ENCODE measurements at regions not wholly inside any gene's neighbourhood (a gene's known extent, or its start where the extent isn't known, plus 50 kb on each side); places are given as distances from the start of the nearest gene placed in this dataset.
"Not testable (repeated sequence)": the region's sequence is repeated elsewhere in the genome, so short reads cannot be mapped to it uniquely, and the experiment has no call there.

- H3K9me3 Mint-ChIP-seq, result no peaks in the 10 kb centered on the region
- H3K4me3 Mint-ChIP-seq, result no peak overlapping the region
- no peaks in the 10 kb centered on the region for H3K4me1 Mint-ChIP-seq (ENCODE audit: low read depth)
- H3K36me3 Mint-ChIP-seq (ENCODE audit: insufficient read depth), result no peaks in the 10 kb centered on the region
- DNase-seq (no peak), ATAC-seq (no peak)
- peaks cover 4% of the 10 kb centered on the region for H3K27me3 Mint-ChIP-seq (ENCODE audit: low read depth)
Observed at GRCh38 chr18:51480407-51481261, 283.2 kb upstream of the MEX3C start.

- Mint-ChIP-seq H3K27me3 (ENCODE audit: low read depth) (peaks cover 2% of the 10 kb centered on the region), H3K36me3 (ENCODE audit: insufficient read depth) (no peaks in the 10 kb centered on the region), H3K4me1 (ENCODE audit: low read depth) (no peaks in the 10 kb centered on the region), H3K4me3 (no peak overlapping the region), H3K9me3 (no peaks in the 10 kb centered on the region)
- ATAC-seq, result no peak
- no peak for DNase-seq
Observed at GRCh38 chr18:51486735-51487366, 289.4 kb upstream of the MEX3C start.

- Mint-ChIP-seq H3K4me3 (no peak overlapping the region), H3K27me3 (ENCODE audit: low read depth) (peaks cover 2% of the 10 kb centered on the region), H3K9me3 (no peaks in the 10 kb centered on the region), H3K36me3 (ENCODE audit: insufficient read depth) (no peaks in the 10 kb centered on the region), H3K4me1 (ENCODE audit: low read depth) (no peaks in the 10 kb centered on the region)
- DNase-seq (no peak), ATAC-seq (no peak)
Observed at GRCh38 chr18:51490417-51490816, 292.9 kb upstream of the MEX3C start.

DNA sequence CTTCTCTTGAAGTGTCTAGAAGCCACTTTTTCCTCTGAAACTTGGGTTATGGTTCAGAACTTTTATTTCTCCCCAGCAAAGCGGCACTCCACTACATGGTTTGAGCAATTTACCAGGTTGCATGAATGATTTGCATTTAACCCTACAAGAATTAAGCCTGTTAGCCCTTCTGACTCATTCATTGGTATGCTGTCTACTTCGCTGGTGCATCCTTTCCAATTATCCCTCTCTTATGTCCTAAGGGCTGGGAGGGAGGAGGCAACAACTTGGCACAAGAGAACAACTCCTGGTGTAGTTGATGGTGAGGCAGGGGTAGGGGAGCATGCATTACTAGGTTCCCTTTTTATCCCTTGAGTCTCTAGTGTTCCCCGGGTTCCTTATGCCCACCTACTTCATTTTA is 293.4 kb upstream of the MEX3C start:
- H3K36me3 Mint-ChIP-seq (ENCODE audit: insufficient read depth), result no peaks in the 10 kb centered on the region
- peaks cover 2% of the 10 kb centered on the region for H3K27me3 Mint-ChIP-seq (ENCODE audit: low read depth)
- H3K4me1 Mint-ChIP-seq (ENCODE audit: low read depth), result no peaks in the 10 kb centered on the region
- no peak overlapping the region for H3K4me3 Mint-ChIP-seq
- DNase-seq, result no peak
- no peaks in the 10 kb centered on the region for H3K9me3 Mint-ChIP-seq
- no peak for ATAC-seq

GRCh38 chr18:51491678-51492372 is 294.3 kb upstream of the MEX3C start:
- no peaks in the 10 kb centered on the region for H3K4me1 Mint-ChIP-seq (ENCODE audit: low read depth)
- ATAC-seq (no peak), DNase-seq (no peak)
- H3K27me3 Mint-ChIP-seq (ENCODE audit: low read depth), result peaks cover 2% of the 10 kb centered on the region
- no peaks in the 10 kb centered on the region for H3K36me3 Mint-ChIP-seq (ENCODE audit: insufficient read depth)
- no peak overlapping the region for H3K4me3 Mint-ChIP-seq
- H3K9me3 Mint-ChIP-seq, result no peaks in the 10 kb centered on the region

DNA sequence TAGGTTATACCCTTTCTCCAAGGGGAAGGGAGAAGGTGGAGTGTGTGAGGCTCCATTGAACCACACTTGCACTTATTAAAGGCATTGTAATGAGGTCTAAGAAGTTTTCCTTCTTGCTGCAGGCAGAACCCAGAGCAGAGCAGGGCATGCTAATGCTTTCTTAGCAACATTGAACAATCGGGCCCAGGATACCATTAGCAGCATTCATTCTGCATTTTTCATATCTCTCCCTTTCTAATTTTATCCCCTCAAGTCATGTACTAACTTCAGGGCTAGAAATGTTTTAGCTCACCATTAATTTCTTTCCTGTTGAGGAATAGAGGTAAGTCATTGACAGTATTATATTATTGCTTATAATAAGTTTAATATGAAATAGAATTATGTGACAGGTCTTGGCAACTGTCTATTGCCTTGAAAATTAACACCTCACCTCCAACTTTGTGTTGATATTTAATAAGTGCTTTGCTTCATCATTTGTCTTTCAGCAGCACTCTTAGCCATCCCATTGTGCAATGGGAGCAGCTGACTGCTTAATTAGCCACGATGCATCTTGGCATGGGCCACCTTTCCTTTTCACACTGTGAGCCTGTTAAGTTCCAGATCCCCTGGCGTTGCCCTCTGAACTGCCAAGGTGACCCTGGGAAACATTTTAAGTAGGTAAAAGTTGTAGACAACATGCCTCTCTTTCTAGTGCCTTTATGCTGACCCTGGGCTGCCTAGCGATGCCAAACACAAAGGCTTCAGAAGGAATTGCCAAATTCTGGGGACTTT is 300.8 kb upstream of the MEX3C start:
- Mint-ChIP-seq H3K4me3 (no peak overlapping the region), H3K36me3 (ENCODE audit: insufficient read depth) (no peaks in the 10 kb centered on the region), H3K9me3 (no peaks in the 10 kb centered on the region), H3K27me3 (ENCODE audit: low read depth) (peaks cover 2% of the 10 kb centered on the region), H3K4me1 (ENCODE audit: low read depth) (no peaks in the 10 kb centered on the region)
- DNase-seq (no peak), ATAC-seq (no peak)

DNA sequence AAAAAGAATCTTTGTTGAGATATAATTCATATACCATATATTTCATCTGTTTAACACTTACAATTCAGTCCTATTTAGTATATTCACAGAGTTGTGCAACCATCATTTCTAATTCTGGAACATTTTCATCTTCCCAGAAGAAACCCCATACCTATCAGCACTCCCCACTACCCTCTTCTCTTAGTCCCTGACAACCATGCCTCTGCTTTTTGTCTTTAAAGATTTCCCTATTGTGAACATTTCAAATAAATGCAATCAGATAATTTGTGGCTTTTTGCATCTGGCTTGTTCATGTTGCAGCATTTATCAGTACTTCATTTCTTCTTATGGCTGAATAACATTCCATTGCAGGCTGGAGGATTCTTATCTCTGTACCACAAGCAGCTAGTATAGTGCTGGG is 305.9 kb upstream of the MEX3C start:
- ATAC-seq (no peak), DNase-seq (no peak)
- H3K9me3 Mint-ChIP-seq, result peaks cover 8% of the 10 kb centered on the region
- no peaks in the 10 kb centered on the region for H3K27me3 Mint-ChIP-seq (ENCODE audit: low read depth)
- no peak overlapping the region for H3K4me3 Mint-ChIP-seq
- H3K36me3 Mint-ChIP-seq (ENCODE audit: insufficient read depth), result no peaks in the 10 kb centered on the region
- no peaks in the 10 kb centered on the region for H3K4me1 Mint-ChIP-seq (ENCODE audit: low read depth)

DNA sequence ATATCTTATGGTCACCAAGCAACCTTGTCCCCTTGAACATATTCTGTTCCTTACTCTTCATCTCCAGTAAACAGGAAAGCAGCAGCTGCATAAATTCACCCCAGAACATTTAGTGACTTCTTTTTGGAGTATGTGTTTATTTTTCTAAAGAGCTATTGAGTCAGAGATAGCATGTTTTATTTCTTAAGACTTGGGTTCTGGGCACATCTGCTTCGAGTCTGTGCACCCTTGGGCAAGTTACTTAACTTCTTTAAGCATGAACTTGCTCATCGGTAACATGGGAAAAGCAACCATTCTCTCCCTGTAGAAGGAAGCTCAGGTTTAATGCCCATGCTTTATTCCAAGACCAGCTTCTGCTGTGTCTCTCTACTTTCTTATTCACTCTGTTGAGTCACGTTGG is 309.3 kb upstream of the MEX3C start:
- Mint-ChIP-seq H3K9me3 (peaks cover 16% of the 10 kb centered on the region), H3K4me3 (no peak overlapping the region), H3K36me3 (ENCODE audit: insufficient read depth) (no peaks in the 10 kb centered on the region), H3K27me3 (ENCODE audit: low read depth) (no peaks in the 10 kb centered on the region), H3K4me1 (ENCODE audit: low read depth) (no peaks in the 10 kb centered on the region)
- no peak for ATAC-seq
- DNase-seq, result no peak

DNA sequence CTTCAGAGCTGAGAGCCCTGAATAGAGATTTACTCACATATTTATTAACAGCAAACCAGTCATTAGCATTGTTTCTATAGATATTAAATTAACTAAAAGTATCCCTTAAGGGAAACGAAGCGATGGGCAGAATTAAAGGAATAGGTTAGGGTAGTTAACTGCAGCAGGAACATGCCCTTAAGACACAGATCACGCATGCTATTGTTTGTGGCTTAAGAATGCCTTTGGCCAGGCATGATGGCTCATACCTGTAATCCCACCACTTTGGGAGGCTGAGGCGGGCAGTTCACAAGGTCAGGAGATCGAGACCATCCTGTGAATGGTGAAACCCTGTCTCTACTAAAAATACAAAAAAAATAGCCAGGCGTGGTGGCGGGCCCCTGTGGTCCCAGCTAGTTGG is 310.9 kb upstream of the MEX3C start:
- not testable (repeated sequence) for ATAC-seq; H3K4me1 Mint-ChIP-seq (ENCODE audit: low read depth); H3K36me3 Mint-ChIP-seq (ENCODE audit: insufficient read depth); DNase-seq; H3K27me3 Mint-ChIP-seq (ENCODE audit: low read depth); H3K4me3 Mint-ChIP-seq
- peaks cover 16% of the 10 kb centered on the region for H3K9me3 Mint-ChIP-seq

DNA sequence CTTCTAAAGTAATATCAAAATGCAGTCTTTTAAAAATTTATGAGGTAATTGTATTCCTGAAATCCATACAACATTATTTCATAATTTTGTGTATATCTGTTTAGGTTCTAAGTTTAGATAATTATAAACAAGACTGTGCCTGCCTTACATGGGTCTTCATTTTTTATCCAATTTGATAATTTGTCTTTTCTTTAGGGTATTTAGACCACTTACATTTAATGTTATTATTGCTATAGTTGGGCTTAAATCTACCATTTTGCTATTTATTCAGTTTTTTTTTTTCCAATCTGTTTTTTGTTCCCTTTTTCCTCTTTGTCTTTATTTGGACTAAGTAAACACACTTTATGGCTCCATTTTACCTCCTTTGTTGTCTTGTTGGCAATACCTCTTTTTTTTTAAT is 312.5 kb upstream of the MEX3C start:
- Mint-ChIP-seq H3K27me3 (ENCODE audit: low read depth) (peaks cover 2% of the 10 kb centered on the region), H3K4me1 (ENCODE audit: low read depth) (no peaks in the 10 kb centered on the region), H3K4me3 (no peak overlapping the region), H3K36me3 (ENCODE audit: insufficient read depth) (no peaks in the 10 kb centered on the region), H3K9me3 (peaks cover 16% of the 10 kb centered on the region)
- no peak for ATAC-seq
- no peak for DNase-seq

DNA sequence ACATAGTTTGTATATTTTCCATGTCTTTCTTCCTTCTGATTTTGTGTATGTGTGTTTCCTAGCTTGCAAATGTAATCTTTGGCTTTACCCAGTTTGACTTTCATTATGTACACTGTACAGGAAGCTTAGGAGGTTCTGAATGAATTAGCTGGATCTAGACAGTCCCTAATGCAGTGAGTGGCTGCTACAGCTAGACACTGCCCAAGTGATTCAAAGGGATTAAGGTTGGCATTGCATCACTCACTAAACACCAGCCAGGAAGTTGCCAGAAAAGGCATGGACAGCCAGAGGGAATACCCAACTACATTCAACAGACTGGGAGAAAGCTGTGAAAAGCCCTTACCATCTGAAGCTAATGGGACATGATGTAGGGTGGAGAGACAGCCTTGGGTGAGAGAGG is 316.0 kb upstream of the MEX3C start:
- H3K9me3 Mint-ChIP-seq, result peaks cover 8% of the 10 kb centered on the region
- DNase-seq, result no peak
- no peak for ATAC-seq
- H3K4me1 Mint-ChIP-seq (ENCODE audit: low read depth), result no peaks in the 10 kb centered on the region
- no peaks in the 10 kb centered on the region for H3K36me3 Mint-ChIP-seq (ENCODE audit: insufficient read depth)
- H3K27me3 Mint-ChIP-seq (ENCODE audit: low read depth), result peaks cover 2% of the 10 kb centered on the region
- H3K4me3 Mint-ChIP-seq, result no peak overlapping the region

DNA sequence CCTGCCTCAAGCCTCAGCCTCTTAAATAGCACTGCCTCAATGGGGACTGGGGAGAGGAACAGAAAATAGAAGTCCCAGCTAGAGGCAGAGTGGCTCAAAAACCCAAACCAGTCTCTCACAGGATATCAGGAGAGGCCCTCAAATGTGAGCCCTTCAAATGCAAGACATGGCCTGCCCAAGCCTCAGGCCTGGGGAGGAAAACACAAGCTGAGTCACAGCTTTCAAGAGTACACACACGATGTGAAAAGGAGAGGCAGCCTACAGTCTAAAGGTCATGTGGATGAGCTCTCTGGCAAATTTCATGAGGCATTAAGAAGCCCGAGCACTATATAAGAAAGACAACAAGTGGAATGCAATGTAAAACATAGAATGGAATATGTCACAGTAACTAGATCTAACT is 316.6 kb upstream of the MEX3C start:
- no peaks in the 10 kb centered on the region for H3K36me3 Mint-ChIP-seq (ENCODE audit: insufficient read depth)
- H3K4me1 Mint-ChIP-seq (ENCODE audit: low read depth), result no peaks in the 10 kb centered on the region
- no peak overlapping the region for H3K4me3 Mint-ChIP-seq
- H3K27me3 Mint-ChIP-seq (ENCODE audit: low read depth), result peaks cover 2% of the 10 kb centered on the region
- no peak for ATAC-seq
- DNase-seq, result no peak
- peaks cover 8% of the 10 kb centered on the region for H3K9me3 Mint-ChIP-seq

DNA sequence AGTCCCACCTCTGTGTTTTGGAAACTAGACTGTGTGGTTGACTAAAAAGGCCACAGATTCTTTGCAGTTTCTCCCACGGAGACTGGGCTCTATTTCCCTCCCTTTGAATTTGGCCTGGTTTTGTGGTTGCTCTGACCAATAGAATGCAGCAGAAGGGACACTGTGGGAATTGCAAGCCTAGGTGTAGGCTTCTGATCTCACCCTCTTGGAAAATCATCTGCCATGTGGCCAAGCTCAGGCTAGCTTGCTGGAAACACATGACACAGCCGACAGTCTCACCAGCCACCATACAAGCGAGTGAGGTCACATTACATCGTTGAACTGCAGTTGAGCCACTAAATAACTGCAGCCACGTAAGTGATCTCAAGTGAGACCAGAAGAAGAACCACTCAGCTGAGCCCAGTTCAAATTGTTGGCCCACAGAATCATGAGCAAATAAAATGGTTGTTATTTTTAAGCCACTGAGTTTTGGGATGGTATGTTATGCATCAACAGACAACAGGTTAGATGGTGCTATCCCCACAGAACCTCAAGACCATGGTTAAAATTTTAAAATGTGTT is 319.1 kb upstream of the MEX3C start:
- H3K4me3 Mint-ChIP-seq, result no peak overlapping the region
- no peaks in the 10 kb centered on the region for H3K9me3 Mint-ChIP-seq
- H3K4me1 Mint-ChIP-seq (ENCODE audit: low read depth), result no peaks in the 10 kb centered on the region
- H3K36me3 Mint-ChIP-seq (ENCODE audit: insufficient read depth), result no peaks in the 10 kb centered on the region
- peaks cover 2% of the 10 kb centered on the region for H3K27me3 Mint-ChIP-seq (ENCODE audit: low read depth)
- DNase-seq (no peak), ATAC-seq (no peak)

DNA sequence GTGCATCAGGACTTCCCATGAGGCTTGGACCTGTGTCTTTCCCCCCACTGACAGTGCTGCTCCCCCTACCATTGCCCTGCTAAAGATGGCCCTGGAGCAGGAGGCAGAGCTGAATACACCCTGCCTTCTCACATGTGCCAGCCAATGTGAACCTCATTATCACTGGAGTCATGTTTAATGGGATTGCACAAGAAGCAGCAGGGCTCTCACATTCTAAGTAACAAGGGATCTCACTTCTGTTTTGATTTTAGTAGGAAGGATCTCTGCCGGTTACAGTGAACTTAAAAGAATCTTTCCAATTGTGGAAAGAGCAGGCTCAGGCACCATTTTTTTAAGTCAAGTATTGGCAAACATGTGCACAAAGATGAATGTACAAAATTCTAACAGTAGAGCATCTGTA is 322.1 kb upstream of the MEX3C start:
- no peaks in the 10 kb centered on the region for H3K4me1 Mint-ChIP-seq (ENCODE audit: low read depth)
- DNase-seq, result no peak
- no peak for ATAC-seq
- no peaks in the 10 kb centered on the region for H3K27me3 Mint-ChIP-seq (ENCODE audit: low read depth)
- H3K9me3 Mint-ChIP-seq, result no peaks in the 10 kb centered on the region
- no peak overlapping the region for H3K4me3 Mint-ChIP-seq
- H3K36me3 Mint-ChIP-seq (ENCODE audit: insufficient read depth), result no peaks in the 10 kb centered on the region

Data from activated T-cell treated with anti-CD3 and anti-CD28 coated beads, Interleukin-2, amount 50 U/mL, for 4 hours (primary cell).